Body of pancreas (tissue), 4 donors: ENCODE measurements at regions not wholly inside any gene's neighbourhood (a gene's known extent, or its start where the extent isn't known, plus 50 kb on each side); places are given as distances from the start of the nearest gene placed in this dataset.
A peak's percentile ranks its signal among the peaks of the same experiment; 100 is the strongest.

Experiments used
- ATAC-seq: fragments of 150-250 bp; one replicate; pipeline ENCODE4 v1.9.1; 2016
- DNase-seq, 4 donors: peaks; one replicate each; pipeline ENCODE4 v3.0.0-alpha.2; 2019
- H3K27ac ChIP-seq, 4 donors: fragments of 200-600 bp; sonication (generic); 1 replicate in 3 of 4; 2 replicates in 1 of 4; pipeline versions ENCODE4 v1.5.1 to v1.6.1; 2016 to 2019; ENCODE audit warnings: mild to moderate bottlenecking in 1 of 4, mixed read lengths in 1 of 4, moderate library complexity in 1 of 4
- H3K27me3 ChIP-seq, 2 donors: fragments of 200-600 bp; sonication (generic); one replicate each; pipeline ENCODE4 v1.6.0; 2016; ENCODE audit warnings: mild to moderate bottlenecking in 1 of 2
- H3K36me3 ChIP-seq, 2 donors: fragments of 200-600 bp; sonication (generic); replicated peaks in 1 of 2; 2 replicates each; pipeline ENCODE4 v1.5.1; 2016; ENCODE audit warnings: low read depth in 2 of 2; ENCODE audit not compliant: insufficient read depth in 1 of 2
- H3K4me1 ChIP-seq: fragments of 200-600 bp; sonication (generic); one replicate; pipeline ENCODE4 v1.6.0; 2016
- H3K4me3 ChIP-seq, 2 donors: fragments of 200-600 bp; sonication (generic); 1 replicate in 1 of 2; 2 replicates in 1 of 2; pipeline ENCODE4 v1.5.1; 2016 to 2019
- H3K9me3 ChIP-seq, 3 donors: fragments of 200-600 bp; sonication (generic); 1 replicate in 2 of 3; 2 replicates in 1 of 3; pipeline ENCODE4 v1.5.1; 2016
- POLR2A ChIP-seq, 3 donors: fragments of 450-650 bp; IDR thresholded peaks; one replicate each; pipeline ENCODE4 v1.6.1; 2016; ENCODE audit warnings: antibody characterized with exemption in 3 of 3, mild to moderate bottlenecking in 2 of 3
- WGBS, 2 donors: methylation state at CpG; one replicate each; pipeline ENCODE4 v1.1.5; 2017; 5-methylcytosine and 5-hydroxymethylcytosine counted together
- intact Hi-C: fragments of 100-400 bp; cut with DNase I; formaldehyde crosslinking; loops from one replicate; pipeline ENCODE4 v1.15.1; 2023
- TF ChIP-seq, protein P1 (sequence below), 7 experiments: fragments of 450-650 bp in 4 of 7; fragments of 200-600 bp in 3 of 7; sonication (generic) in 3 of 7; IDR thresholded peaks; one replicate each; pipeline ENCODE4 v1.5.1; 2016 to 2019; ENCODE audit warnings: antibody characterized with exemption in 7 of 7

DNA sequence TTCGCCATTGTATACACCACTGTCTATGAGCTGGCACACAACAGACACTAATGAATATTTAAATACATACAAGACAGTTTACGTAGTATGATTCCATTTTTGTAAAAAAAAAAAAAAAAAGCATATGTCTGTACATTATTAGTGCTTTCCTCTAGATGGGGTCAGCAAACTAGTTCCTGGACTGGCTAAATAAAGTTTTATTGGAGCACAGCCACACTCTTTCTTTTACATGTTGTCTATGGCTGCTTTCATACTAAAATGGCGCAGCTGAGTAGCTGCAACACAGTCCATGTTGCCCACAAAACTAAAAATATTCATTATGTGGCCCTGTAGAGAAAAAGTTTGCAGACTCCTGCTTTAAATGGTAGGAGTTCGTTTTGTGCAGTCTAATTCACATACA, 70.7 kb upstream of the FRMD4B start:
- WGBS, 2 donors: 77 to 83% methylated on average over 4 of the region's 4 CpGs
- H3K9me3 ChIP-seq: no peaks in the 10 kb centered on the region
- peaks cover 10% of the 10 kb centered on the region for H3K4me1 ChIP-seq
- no peak overlapping the region for H3K4me3 ChIP-seq
- TF ChIP-seq POLR2A (IDR thresholded peaks at IDR 0.05): no peak
- TF ChIP-seq, protein P1, sequence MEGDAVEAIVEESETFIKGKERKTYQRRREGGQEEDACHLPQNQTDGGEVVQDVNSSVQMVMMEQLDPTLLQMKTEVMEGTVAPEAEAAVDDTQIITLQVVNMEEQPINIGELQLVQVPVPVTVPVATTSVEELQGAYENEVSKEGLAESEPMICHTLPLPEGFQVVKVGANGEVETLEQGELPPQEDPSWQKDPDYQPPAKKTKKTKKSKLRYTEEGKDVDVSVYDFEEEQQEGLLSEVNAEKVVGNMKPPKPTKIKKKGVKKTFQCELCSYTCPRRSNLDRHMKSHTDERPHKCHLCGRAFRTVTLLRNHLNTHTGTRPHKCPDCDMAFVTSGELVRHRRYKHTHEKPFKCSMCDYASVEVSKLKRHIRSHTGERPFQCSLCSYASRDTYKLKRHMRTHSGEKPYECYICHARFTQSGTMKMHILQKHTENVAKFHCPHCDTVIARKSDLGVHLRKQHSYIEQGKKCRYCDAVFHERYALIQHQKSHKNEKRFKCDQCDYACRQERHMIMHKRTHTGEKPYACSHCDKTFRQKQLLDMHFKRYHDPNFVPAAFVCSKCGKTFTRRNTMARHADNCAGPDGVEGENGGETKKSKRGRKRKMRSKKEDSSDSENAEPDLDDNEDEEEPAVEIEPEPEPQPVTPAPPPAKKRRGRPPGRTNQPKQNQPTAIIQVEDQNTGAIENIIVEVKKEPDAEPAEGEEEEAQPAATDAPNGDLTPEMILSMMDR (IDR thresholded peaks at IDR 0.05): no peak
- ATAC-seq: no peak
- no peak overlapping the region for H3K27ac ChIP-seq
- H3K36me3 ChIP-seq: no peaks in the 10 kb centered on the region
- intact Hi-C loops: no loop called here
- H3K27me3 ChIP-seq: no peaks in the 10 kb centered on the region
- no peak for DNase-seq

DNA sequence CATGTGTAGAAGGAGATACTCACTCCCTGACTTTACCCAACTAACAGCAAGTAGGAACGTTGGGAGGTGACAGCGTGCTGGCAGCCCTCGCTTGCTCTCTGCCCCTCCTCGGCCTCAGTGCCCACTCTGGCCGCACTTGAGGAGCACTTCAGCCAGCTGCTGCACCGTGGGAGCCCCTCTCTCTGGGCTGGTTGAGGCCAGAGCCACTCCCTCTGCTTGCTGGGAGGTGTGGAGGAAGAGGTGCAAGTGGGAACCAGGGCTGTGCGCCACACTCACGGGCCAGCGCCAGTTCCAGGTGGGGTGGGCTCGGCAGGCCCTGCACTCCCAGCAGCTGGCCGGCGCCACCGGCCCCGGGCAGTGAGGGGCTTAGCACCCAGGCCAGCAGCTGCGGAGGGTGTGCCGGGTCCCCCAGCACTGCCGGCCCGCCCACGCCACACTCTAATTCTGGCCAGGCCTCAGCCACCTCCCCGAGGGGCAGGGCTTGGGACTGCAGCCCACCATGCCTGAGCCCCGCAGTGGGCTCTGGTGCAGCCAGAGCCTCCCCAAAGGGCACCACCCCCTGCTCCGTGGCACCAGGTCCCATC, 68.4 kb upstream of the FRMD4B start:
- no peaks in the 10 kb centered on the region for H3K36me3 ChIP-seq
- DNase-seq (no peak), ATAC-seq (no peak)
- H3K4me3 ChIP-seq: no peak overlapping the region
- H3K4me1 ChIP-seq: peaks cover 10% of the 10 kb centered on the region
- 76 to 84% methylated on average over 6 to 22 of the region's 22 CpGs for WGBS, 2 donors
- H3K9me3 ChIP-seq: no peaks in the 10 kb centered on the region
- no peak overlapping the region for H3K27ac ChIP-seq
- no peaks in the 10 kb centered on the region for H3K27me3 ChIP-seq
- TF ChIP-seq POLR2A (IDR thresholded peaks at IDR 0.05): no peak
- TF ChIP-seq, protein P1 (IDR thresholded peaks at IDR 0.05): no peak
- intact Hi-C loops: no loop called here

DNA sequence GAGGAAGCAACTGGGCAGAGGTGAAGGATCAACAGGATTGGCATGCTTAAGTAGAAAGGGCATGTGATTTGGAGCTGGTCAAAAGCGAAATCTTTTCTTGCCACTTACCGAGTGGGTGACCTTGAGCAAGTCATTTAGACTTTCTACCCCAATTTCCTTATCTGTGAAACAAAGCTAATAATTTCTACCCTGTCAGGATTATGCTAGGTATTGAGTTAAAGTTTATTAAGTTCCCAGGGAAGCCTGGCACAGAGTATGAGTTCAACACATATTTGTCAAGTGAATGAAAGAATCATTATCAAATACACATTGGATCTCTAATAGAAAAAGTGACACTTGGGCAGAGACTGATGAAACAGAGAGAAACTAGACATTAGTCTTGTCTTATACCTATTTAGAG, 66.4 kb upstream of the FRMD4B start:
- peak; percentile 45 for ATAC-seq
- Histone ChIP-seq H3K27me3 (no peaks in the 10 kb centered on the region), H3K4me3 (no peak overlapping the region), H3K9me3 (no peaks in the 10 kb centered on the region), H3K27ac (peak overlapping the region in 1 of 4 donors; percentile 6), H3K4me1 (peaks cover 10% of the 10 kb centered on the region), H3K36me3 (no peaks in the 10 kb centered on the region)
- intact Hi-C loops: no loop called here
- DNase-seq: no peak
- TF ChIP-seq, protein P1 (IDR thresholded peaks at IDR 0.05): no peak
- no peak for TF ChIP-seq POLR2A (IDR thresholded peaks at IDR 0.05)
- WGBS, 2 donors: 6 to 19% methylated on average over 2 of the region's 2 CpGs

DNA sequence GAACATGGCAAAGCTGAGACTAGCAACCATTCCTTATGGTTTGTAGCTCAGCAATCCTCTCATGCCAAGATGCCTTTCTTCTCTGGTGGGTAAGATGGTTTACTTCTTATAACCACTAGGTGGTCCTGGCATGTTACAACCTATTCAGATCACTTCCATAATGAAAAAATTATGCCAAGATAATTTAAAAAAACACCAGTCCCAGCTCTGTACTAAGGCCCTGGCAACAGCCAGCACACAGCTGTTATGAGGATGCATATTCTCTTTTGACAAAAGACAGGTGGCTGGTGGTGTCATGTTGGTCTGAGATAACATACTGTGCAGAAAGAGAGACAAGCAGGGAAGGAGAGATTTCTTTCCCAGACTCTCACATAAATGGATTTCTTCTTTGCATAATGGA, 65.7 kb upstream of the FRMD4B start:
- no peaks in the 10 kb centered on the region for H3K36me3 ChIP-seq
- H3K4me1 ChIP-seq: peaks cover 10% of the 10 kb centered on the region
- no peaks in the 10 kb centered on the region for H3K27me3 ChIP-seq
- intact Hi-C loops: no loop called here
- DNase-seq (no peak), ATAC-seq (no peak)
- H3K27ac ChIP-seq: peak overlapping the region in 1 of 4 donors; percentile 14
- H3K9me3 ChIP-seq: no peaks in the 10 kb centered on the region
- H3K4me3 ChIP-seq: no peak overlapping the region
- TF ChIP-seq, protein P1 (IDR thresholded peaks at IDR 0.05): no peak
- no peak for TF ChIP-seq POLR2A (IDR thresholded peaks at IDR 0.05)

DNA sequence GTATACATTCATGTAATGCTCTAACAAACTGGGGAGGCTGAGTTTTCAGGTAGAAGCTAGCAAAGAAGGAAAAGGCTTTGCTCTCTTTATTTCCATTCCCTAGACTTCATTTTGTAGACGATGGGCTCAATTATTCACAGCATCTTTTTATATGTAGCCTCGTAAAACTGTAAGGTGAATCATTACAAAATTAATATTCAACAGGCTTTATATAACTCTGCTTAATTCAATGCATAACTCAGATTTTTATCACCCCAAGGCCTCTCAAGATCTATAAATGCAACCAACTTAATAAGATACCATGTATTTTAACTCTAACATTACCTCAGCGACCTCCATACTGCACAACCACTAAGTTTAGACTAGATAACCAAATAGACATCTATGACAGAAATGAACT, 63.0 kb upstream of the FRMD4B start:
- H3K27ac ChIP-seq: no peak overlapping the region
- intact Hi-C loops: no loop called here
- no peaks in the 10 kb centered on the region for H3K36me3 ChIP-seq
- no peak for ATAC-seq
- no peak overlapping the region for H3K4me3 ChIP-seq
- no peaks in the 10 kb centered on the region for H3K27me3 ChIP-seq
- peaks cover 10% of the 10 kb centered on the region for H3K4me1 ChIP-seq
- no peak for DNase-seq
- 43 to 59% methylated on average over 3 of the region's 3 CpGs for WGBS, 2 donors
- TF ChIP-seq, protein P1 (IDR thresholded peaks at IDR 0.05): no peak
- no peak for TF ChIP-seq POLR2A (IDR thresholded peaks at IDR 0.05)
- H3K9me3 ChIP-seq: no peaks in the 10 kb centered on the region
